ENCODE measurements at regions not wholly inside any gene's neighbourhood (a gene's known extent, or its start where the extent isn't known, plus 50 kb on each side); places are given as distances from the start of the nearest gene placed in this dataset.

- DNase-seq (ENCODE audit: low spot score) = no peak
Observed at GRCh38 chr1:222241410-222241809, 306.5 kb downstream of the HHIPL2 start.

- DNase-seq (ENCODE audit: low spot score) = peak; percentile 41
Observed at GRCh38 chr1:222240536-222241181, 307.2 kb downstream of the HHIPL2 start.

DNA sequence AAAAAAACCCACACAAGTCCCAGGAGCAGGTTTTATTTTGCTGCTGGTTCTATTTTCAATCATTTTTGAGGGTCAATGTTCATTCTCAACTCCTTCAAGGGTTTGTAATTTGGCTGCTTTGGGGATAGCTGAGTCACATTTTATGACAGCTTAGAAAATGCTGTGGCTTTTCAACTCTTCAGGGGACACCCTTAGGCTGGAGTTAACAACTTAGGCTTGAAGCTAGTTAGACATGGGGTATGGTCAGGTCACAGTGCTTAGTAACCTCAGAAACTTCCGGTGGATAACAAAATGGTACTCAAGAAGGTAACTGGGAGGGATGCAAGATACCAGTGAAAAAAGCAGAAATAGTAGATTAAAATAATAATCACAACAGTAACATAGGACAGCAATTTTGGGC lies 308.8 kb downstream of the HHIPL2 start:
- DNase-seq (ENCODE audit: low spot score) = no peak

DNA sequence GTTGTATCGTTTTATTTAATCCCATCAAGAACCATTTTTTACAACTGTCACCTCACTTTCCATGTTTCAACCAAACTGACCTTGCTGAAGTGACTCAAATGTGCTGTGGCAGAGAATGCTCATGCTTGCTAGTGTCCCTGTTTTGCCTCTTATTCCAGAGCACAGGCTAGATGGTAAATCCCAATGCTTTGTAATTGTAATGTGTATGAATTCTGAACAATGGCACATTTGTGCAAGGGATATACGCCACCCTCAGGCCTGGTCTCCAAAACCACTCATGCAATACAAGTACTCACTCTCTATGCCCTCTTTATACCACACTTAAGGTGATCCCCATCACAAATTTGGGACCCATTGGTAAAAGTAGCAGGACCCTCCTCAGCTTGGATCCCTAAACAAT lies 313.6 kb downstream of the HHIPL2 start:
- no peak for DNase-seq (ENCODE audit: low spot score)

DNA sequence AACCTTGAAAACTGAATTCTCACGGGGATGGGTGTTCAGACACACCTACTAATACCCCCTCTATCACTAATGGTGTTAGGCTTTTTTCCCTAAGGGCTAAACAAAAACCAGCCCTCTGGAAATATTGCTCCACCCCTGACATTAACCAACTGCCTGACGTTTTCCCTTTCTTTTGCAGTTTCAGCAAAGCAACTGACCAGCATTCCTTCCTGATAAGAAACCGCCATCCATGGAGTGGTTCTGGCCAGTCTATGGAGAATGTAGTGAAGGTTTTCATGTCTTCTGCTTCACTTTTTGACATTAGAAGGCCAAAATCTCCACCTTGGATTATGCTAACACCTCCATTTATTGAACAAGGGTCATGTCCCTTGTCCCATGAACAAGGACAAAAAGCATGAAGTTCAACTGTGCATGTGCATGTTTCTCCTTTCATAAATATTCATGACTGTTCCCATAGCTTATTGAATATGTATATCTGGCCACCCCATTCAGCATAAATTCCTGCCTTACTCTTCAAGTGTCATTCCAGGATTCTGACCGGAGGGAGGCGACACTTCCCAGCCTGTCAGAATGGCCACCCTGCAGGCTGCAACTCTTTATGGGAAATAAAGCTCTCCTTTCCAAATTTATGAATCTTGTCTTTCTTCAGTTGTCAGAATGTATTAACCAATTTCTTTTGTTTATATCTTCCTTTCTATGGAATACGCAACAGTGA lies 314.3 kb downstream of the HHIPL2 start:
- DNase-seq (ENCODE audit: low spot score) = no peak

GRCh38 chr1:222232842-222233241 lies 315.1 kb downstream of the HHIPL2 start:
- DNase-seq (ENCODE audit: low spot score) = no peak

- no peak for DNase-seq (ENCODE audit: low spot score)
Observed at GRCh38 chr1:222229672-222230312, 318.1 kb downstream of the HHIPL2 start.

GRCh38 chr1:222225316-222225691 lies 322.6 kb downstream of the HHIPL2 start:
- DNase-seq (ENCODE audit: low spot score) = no peak

GRCh38 chr1:222224636-222225315 lies 323.1 kb downstream of the HHIPL2 start:
- DNase-seq (ENCODE audit: low spot score) = no peak

DNA sequence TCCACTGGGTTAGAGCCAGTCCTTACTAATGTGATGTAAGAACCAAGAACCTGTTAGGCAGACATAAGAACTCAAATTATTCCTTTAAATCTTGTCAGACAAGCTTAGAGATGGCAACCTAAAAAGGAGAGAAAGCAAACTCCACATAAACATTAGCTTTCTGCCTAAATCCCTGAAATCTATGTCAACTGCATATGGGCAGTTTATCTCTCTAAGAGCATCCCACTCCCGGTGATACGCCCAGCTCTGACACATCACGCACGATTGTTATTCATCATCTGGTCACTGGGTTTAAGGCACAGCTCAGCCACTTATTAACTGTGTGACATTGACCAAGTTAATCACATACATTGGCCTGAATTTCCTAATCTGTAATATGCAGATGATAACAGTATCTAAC lies 323.7 kb downstream of the HHIPL2 start:
- DNase-seq (ENCODE audit: low spot score) = no peak

- no peak for DNase-seq (ENCODE audit: low spot score)
Observed at GRCh38 chr1:222223010-222223409, 324.9 kb downstream of the HHIPL2 start.

GRCh38 chr1:222216255-222216754 lies 331.6 kb downstream of the HHIPL2 start:
- no peak for DNase-seq (ENCODE audit: low spot score)

DNA sequence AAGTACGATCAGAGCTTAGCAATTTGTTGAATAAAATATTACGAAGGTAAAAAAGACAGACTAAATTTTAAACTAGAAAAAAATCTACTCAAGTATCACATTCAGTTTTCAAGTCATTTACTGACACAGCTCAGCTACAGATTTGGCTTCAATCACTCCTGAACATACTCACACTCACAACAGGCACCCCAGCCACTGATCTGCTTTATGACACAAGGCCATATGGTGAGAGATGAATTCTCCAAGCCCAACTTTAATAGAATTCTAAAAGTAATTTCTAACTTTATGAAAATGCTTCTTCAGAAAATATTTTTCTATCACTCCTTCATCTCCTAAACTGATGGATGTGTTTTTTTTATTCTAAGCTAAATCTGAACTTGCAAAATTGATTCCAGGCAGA lies 337.1 kb downstream of the HHIPL2 start:
- no peak for DNase-seq (ENCODE audit: low spot score)

DNA sequence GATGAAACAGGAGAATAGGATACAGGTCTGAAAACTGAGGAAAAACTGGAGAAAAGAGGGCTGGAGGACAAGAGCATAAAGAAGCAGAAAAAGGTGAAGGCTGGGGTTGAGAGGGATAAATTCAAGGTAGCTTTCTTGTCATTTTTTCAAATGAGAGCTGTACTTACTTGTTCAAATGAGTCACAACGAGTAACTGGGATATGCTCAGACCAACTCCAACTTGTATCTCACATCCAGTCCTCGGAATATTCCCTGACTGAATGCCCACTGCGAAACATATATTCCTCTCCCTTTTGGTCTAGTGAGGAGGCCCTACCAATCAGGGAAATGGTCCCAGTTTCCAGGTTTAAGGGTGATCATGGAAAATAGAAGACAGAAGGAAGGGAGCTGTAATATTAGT lies 343.4 kb downstream of the HHIPL2 start:
- no peak for DNase-seq (ENCODE audit: low spot score)

GRCh38 chr1:222202831-222203230 lies 345.1 kb downstream of the HHIPL2 start:
- DNase-seq (ENCODE audit: low spot score) = no peak

GRCh38 chr1:222196736-222197135 lies 351.2 kb downstream of the HHIPL2 start:
- DNase-seq (ENCODE audit: low spot score) = no peak

DNA sequence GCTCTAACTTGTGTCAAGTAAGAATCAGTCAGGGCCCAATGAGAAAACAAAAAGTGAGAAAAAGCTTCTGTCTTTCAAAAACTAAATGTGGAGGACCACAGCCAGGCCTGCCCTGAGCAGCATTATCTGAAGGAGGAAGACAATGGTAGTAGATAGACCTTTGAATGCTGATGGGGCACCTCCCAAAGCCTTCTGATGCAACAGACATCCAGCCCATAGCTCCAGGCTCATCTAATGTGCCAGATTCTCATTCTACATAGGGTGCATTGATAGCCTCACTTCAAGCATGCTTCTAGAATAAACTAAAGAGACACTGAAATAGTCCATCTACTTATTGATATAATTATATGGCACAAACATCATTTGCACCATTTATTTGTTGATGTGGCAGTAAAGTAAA lies 351.6 kb downstream of the HHIPL2 start:
- no peak for DNase-seq (ENCODE audit: low spot score)

DNA sequence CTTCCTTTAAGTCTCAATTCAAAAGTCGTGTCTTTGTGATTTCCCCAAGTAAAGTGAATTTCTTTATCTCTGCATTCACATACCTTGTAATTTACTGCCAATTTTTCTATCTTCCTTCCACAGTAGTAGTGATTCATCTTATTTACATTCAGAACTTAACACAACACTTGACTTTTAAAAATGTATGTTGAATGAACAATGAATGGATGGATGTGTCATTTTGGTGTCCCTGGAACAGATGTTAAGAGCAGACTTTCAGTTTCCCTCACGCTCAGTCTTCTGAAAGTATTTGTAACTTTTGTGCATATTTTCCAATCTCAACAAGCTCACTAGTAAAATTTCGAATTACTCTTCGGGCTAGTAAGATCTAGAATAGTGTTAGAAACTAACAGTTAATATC lies 352.0 kb downstream of the HHIPL2 start:
- no peak for DNase-seq (ENCODE audit: low spot score)

GRCh38 chr1:222189218-222189617 lies 358.7 kb downstream of the HHIPL2 start:
- DNase-seq (ENCODE audit: low spot score) = no peak

GRCh38 chr1:222187566-222188332 lies 360.2 kb downstream of the HHIPL2 start:
- DNase-seq (ENCODE audit: low spot score) = no peak

DNA sequence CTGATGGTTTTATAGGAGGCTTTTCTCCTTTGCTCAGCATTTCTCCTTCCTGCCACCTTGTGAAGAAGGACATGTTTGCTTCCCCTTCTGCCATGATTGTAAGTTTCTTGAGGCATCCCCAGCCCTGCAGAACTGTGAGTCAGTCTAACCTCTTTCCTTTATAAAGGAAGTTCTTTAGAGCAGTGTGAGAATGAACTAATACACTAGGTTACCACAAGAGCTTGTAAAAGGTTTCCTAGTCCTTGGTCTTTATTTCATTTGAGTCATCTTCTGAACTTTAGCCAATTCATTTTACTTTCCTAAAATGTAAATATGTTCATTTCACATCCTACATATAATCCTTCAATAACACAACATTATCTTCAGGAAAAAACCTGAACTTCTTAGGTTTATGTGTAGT lies 365.3 kb downstream of the HHIPL2 start:
- peak; percentile 13 for DNase-seq (ENCODE audit: low spot score)

GRCh38 chr1:222181191-222181590 lies 366.7 kb downstream of the HHIPL2 start:
- DNase-seq (ENCODE audit: low spot score) = no peak

All from H4 (cell line).